BJ (cell line): ENCODE measurements at regions not wholly inside any gene's neighbourhood (a gene's known extent, or its start where the extent isn't known, plus 50 kb on each side); places are given as distances from the start of the nearest gene placed in this dataset.

Source experiments
- CTCF ChIA-PET: fragments of 350-600 bp; formaldehyde crosslinking; extraction: SDS; loops from one replicate; lab custom pipeline; 2021; ENCODE audit warnings: antibody characterized with exemption, inconsistent platforms; lab: Yijun Ruan, JAX
- POLR2A ChIA-PET: fragments of 300-600 bp; sonication (Branson Sonifier 250); formaldehyde crosslinking; extraction: SDS; loops from one replicate; lab custom pipeline; 2021; ENCODE audit warnings: antibody characterized with exemption; lab: Charles Lee
- DNase-seq: peaks from one replicate; pipeline ENCODE4 v3.0.0-alpha.2; 2011; ENCODE audit warnings: low read depth
- H3K27me3 ChIP-seq: 2 replicates; pipeline ENCODE4 v1.6.0; 2011; ENCODE audit warnings: low read length; ENCODE audit not compliant: control insufficient read depth, insufficient read depth
- H3K36me3 ChIP-seq: 2 replicates; pipeline ENCODE4 v1.5.1; 2011; ENCODE audit warnings: low read length; ENCODE audit not compliant: control insufficient read depth, insufficient read depth
- H3K4me3 ChIP-seq: 2 replicates; pipeline ENCODE4 v1.5.1; 2011; ENCODE audit warnings: low read depth, mild to moderate bottlenecking, control low read depth, low read length
- TF ChIP-seq, protein P1 (sequence below): IDR thresholded peaks from 2 replicates; pipeline ENCODE4 v1.5.1; 2011; ENCODE audit warnings: low read depth, mild to moderate bottlenecking, control low read depth, inconsistent platforms, low read length, moderate library complexity; ENCODE audit not compliant: insufficient read depth

DNA sequence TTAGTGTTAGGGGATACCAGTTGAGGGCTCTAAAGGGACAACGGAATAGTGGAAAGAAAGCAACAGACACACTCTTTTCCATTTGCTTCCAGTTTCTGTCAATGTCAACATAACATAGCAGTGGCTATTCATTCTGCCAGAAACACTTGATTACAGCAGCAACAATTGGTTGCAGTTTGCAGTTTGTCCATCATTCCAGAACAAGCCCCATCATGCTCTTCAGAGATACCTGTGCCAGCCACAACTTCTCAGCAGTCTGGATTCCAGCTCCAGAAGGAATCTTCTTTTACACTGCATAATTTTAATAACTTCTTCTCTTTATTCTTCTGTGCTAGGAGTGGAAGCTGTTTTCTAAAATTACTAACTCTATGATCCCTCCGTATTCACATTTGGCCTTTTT lies 1521.4 kb downstream of the PLA2G4A start:
- H3K36me3 ChIP-seq: no peaks in the 10 kb centered on the region
- H3K27me3 ChIP-seq: no peaks in the 10 kb centered on the region
- DNase-seq: no peak
- ChIA-PET POLR2A (no interaction called here), CTCF (no interaction called here)
- TF ChIP-seq, protein P1, sequence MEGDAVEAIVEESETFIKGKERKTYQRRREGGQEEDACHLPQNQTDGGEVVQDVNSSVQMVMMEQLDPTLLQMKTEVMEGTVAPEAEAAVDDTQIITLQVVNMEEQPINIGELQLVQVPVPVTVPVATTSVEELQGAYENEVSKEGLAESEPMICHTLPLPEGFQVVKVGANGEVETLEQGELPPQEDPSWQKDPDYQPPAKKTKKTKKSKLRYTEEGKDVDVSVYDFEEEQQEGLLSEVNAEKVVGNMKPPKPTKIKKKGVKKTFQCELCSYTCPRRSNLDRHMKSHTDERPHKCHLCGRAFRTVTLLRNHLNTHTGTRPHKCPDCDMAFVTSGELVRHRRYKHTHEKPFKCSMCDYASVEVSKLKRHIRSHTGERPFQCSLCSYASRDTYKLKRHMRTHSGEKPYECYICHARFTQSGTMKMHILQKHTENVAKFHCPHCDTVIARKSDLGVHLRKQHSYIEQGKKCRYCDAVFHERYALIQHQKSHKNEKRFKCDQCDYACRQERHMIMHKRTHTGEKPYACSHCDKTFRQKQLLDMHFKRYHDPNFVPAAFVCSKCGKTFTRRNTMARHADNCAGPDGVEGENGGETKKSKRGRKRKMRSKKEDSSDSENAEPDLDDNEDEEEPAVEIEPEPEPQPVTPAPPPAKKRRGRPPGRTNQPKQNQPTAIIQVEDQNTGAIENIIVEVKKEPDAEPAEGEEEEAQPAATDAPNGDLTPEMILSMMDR: no peak
- H3K4me3 ChIP-seq: no peak overlapping the region

GRCh38 chr1:188355082-188355481 lies 1526.3 kb downstream of the PLA2G4A start:
- ChIA-PET CTCF (no interaction called here), POLR2A (no interaction called here)
- Histone ChIP-seq H3K4me3 (no peak overlapping the region), H3K27me3 (no peaks in the 10 kb centered on the region), H3K36me3 (no peaks in the 10 kb centered on the region)
- TF ChIP-seq, protein P1: no peak
- DNase-seq: no peak

DNA sequence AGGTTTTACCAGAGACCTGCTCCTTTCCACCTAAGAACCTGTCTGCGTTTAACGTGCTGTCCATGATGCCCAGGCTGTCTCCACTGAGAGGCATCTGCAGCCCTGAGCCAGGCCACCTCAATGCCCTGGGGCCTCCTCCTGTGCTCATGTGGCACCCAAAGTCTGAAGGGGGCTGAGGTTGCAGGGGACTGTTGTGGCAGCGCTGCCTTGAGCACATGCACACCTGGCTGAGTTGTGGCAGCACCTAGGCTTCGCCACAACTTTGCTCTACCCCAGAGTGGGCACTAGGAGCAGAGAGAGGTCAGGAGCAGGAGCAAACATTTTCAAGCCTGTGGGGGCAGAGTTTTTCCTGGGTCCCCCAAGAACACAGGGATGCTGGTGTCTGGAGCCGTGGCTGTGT lies 1527.1 kb downstream of the PLA2G4A start:
- Histone ChIP-seq H3K27me3 (no peaks in the 10 kb centered on the region), H3K4me3 (no peak overlapping the region), H3K36me3 (no peaks in the 10 kb centered on the region)
- ChIA-PET CTCF (no interaction called here), POLR2A (no interaction called here)
- TF ChIP-seq, protein P1: no peak
- no peak for DNase-seq

GRCh38 chr1:188359315-188359714 lies 1530.6 kb downstream of the PLA2G4A start:
- DNase-seq: no peak
- CTCF ChIA-PET: no interaction called here
- no peaks in the 10 kb centered on the region for H3K36me3 ChIP-seq
- no peaks in the 10 kb centered on the region for H3K27me3 ChIP-seq
- H3K4me3 ChIP-seq: no peak overlapping the region
- TF ChIP-seq, protein P1: no peak
- POLR2A ChIA-PET: no interaction called here

- TF ChIP-seq, protein P1: no peak
- no peaks in the 10 kb centered on the region for H3K27me3 ChIP-seq
Observed at GRCh38 chr1:188363943-188364342, 1535.2 kb downstream of the PLA2G4A start.

More at GRCh38 chr1:188363943-188364342, 1535.2 kb downstream of the PLA2G4A start:
- ChIA-PET CTCF (no interaction called here), POLR2A (no interaction called here)
- no peaks in the 10 kb centered on the region for H3K36me3 ChIP-seq
- H3K4me3 ChIP-seq: no peak overlapping the region
- DNase-seq: no peak
